Neural cell (in vitro differentiated cells): ENCODE measurements at regions not wholly inside any gene's neighbourhood (a gene's known extent, or its start where the extent isn't known, plus 50 kb on each side); places are given as distances from the start of the nearest gene placed in this dataset.

Source experiments
- EZH2 ChIP-seq: fragments of 200-600, 300-800 bp; shearing (Covaris generic), sonication (generic); IDR thresholded peaks from 2 replicates; pipeline ENCODE4 v1.6.1; 2014; ENCODE audit warnings: antibody characterized with exemption, low read length, borderline replicate concordance, mild to moderate bottlenecking; ENCODE audit not compliant: insufficient read depth, poor library complexity, severe bottlenecking
- POLR2AphosphoS5 ChIP-seq: IDR thresholded peaks from 2 replicates; pipeline ENCODE4 v1.6.1; 2012

- no peak for TF ChIP-seq EZH2
- TF ChIP-seq POLR2AphosphoS5: no peak
Observed at GRCh38 chr9:134235366-134235765, 71.0 kb upstream of the RNU6ATAC start.
